HG02885 (cell line): ENCODE measurements at regions not wholly inside any gene's neighbourhood (a gene's known extent, or its start where the extent isn't known, plus 50 kb on each side); places are given as distances from the start of the nearest gene placed in this dataset.
A peak's percentile ranks its signal among the peaks of the same experiment; 100 is the strongest.

Experiments
- ATAC-seq: cut with Tn5 transposase; IDR thresholded peaks from one replicate; pipeline ENCODE4 v1.9.1; 2021; ENCODE audit warnings: mild to moderate bottlenecking; ENCODE audit not compliant: unreplicated experiment, poor library complexity

DNA sequence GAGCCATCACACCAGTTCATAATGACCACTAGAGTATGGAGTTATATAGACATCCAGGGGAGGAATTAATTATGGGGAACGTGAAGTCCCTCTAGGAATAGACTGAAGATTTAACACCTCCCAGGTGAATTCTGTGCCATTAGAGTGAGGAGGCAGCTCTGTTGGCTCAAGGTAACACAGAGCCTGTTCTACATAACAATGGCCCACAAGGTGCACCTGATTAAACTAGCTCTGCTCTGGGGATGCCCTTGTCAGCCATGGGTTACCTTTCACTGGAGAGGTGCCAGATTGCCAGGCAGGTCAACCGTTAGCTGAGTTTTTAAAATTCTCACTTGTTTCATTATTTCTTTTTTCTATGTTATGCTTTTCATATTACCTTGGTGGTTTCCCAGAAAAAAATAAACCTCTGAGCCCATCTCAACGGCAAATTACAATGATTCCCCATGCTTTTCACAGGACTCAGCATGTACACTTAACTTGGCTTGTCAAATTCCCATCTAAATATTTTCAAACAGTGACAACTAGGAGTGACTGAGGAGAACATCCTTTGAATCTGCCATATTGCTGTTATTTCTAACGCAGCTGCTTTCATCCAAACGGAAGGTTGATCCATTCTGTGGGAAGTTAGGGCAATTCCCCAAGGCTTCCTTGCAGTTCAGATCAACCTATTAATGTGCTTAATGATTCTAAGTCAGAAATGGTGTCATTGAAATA is 512.9 kb downstream of the MCTP2 start:
- ATAC-seq = no peak

DNA sequence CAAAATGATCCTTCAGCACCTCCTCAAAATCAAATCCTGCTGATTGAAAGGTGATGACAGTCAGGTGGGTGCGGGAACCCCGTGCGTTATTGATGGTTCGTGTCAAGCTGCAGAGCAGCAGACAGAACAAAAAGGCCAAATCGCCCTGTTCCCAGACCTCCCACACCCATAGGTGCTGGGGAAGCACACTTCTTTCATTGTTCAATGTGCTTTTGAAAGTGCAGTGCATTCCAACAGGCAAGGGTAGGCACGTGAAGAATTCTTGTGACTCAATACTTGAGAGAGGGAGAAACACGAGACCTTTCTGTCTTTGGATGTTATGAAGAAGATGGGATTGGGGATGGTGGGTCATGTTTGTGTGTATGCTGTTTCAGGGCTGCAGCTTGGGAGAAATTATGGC is 514.0 kb downstream of the MCTP2 start:
- no peak for ATAC-seq

DNA sequence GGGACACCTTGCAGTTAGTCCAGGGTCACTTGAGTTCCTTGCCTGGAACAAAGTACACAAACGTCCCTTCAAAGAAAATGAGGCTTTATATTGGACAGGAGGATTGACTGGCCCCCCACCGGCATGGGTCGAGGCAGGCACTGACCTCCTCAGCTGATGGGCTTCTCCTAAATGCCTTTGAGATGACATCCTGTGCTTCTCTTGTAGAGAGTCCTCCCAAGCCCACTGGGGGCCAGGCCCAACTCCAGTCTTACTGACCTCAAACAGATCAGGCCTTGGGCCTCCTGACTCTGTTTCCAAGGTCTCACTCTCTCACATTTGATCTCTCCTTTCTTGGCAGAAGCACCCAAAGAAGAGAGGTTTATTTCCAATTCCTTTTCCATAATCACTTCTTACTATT is 516.1 kb downstream of the MCTP2 start:
- ATAC-seq = no peak

DNA sequence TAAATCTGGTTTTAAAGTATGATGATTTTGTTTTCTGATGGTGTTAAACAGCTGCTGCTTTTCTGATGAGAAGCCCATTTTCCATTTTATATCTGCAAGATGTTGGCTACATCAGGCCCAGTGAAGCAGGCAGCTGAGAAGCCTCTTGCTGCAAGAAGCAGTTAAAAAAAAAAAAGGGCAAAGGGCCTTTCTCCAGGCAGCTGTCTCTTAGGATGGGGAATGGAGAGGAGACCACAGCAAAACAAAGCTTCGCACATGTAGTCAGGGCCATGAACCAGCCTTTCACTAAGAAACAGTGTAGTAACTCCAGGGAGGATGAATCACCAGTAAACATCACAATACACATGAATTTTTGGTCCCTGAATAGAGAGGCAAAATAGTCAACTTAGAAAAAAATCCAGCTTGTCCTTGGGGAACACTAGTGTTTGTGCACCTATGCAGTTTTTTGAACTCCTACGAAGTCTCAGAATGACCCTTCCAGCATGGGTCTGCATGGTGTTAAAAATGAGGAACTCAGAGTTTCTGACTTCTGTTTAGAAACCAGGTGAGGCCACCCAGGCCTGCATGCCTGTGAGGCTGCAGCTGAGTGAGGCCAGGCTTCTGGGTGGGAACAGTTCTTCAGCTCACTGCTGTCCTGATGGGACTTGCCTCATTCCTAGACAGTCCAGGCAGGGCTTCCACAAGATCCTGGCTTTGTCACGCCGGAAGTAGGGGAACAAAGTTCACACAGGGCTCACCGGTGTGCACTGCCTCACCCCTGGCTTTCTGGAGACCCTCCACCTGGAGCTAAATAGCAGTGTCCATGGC is 518.7 kb downstream of the MCTP2 start:
- ATAC-seq = peak; percentile 82

DNA sequence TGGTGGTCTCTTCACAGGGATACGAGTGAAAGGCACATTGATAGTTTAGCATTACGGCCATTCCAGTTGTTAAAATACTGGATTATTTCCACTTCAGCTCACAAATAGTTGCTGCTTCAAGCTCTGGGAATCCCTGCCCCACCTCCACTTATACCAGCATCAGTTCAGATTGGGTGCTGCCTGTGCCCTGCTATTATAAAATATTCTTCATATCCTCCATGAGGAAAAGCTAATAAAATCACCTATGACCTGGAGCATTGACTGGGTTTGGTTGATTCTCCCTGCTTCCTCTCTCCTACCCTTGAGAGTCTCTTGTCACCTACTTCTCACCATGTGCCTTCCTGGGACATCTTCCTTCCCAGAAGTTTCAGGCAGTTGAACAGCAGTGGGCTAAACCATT is 529.0 kb downstream of the MCTP2 start:
- no peak for ATAC-seq

DNA sequence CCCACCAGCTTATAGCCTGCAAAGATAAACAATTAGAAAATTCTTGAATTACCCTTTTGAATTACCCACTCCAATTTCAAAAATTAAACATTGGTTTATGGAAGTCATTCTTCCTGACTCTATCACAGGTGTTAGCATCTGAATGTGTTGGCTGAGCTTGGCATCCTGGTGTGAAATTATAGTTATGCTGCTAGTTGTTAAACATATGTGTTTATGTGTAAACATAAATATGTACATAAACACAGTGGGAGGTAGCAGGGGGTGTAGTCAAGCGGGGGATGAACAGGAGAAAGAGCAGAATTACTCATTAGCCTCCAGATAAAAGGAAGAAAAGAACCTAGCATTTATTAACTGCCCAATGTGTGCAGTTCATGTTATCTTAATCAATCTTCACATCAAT is 530.2 kb downstream of the MCTP2 start:
- no peak for ATAC-seq

DNA sequence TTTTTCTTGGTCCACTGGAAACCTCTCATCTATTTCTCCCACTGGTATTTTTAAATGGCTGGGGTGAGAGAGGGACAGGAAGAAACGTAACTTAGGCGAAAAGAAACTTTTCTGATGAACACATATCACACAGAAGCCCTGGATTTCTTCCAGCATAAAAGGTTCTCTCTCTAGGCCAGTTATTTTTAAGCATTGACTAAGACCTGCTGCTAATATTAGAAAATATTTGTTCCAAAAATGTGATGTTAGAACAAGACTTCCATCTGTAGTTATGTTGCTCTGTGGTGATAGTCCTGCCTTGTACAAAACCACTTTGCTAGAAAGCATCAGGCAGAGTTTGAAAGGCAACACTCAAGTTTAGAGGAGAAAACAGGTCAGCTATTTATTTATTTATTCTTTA is 537.7 kb downstream of the MCTP2 start:
- no peak for ATAC-seq

DNA sequence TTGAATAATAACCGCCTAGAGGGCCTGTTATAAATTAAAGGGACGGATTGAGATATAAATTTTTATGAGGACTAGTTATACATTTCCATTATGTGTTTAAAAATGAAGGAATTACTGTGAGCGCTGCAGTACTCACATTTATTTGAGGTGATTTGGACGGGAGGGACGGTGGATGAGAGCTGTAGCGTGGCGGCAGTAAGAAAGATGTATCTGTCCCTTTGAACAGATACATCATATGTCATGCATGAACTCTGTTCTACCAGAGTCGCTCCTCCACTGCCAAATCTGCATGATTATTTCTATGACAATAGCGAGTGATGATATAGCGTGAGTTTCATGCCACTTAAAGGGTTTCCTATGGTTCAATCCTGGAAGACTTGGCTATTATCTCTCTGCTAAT is 538.8 kb downstream of the MCTP2 start:
- ATAC-seq = no peak

DNA sequence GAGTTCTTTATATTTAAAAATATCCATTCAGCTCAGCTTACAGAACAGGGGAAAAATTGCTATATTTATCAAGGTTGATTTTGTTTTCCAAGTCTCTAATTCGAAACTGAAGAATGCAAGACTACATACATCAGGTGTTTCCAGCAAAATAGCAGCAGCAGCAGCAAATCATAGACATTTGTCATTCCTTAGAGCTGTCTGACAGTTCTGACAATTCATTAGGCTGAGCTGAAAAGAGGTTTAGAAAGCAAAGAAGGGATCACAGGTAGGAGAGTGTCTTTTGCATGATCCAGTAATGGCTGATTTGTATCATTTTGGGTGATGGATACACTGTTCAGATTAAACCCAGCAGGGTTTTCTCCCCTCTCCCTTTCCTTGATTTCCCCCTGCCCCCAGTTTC is 545.7 kb downstream of the MCTP2 start:
- ATAC-seq = no peak

DNA sequence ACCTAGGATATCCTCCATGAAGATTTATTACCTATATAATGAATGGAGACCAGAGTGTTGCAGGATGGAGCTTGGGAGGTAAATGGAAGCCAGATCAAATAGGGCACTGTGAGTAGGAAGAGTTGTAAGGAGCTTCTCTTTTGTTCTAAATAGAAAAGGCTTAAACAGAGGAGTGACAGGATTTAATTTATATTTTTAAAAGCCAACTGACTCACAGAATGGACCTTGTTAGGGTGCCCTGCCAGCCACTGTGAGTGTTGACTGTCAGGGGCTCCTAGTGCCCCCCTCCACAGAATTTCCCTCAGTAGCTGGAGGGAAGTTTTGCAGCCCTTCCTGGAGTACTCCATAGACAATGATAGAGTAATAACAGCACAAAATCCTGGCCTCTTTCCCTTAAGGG is 547.5 kb downstream of the MCTP2 start:
- no peak for ATAC-seq

DNA sequence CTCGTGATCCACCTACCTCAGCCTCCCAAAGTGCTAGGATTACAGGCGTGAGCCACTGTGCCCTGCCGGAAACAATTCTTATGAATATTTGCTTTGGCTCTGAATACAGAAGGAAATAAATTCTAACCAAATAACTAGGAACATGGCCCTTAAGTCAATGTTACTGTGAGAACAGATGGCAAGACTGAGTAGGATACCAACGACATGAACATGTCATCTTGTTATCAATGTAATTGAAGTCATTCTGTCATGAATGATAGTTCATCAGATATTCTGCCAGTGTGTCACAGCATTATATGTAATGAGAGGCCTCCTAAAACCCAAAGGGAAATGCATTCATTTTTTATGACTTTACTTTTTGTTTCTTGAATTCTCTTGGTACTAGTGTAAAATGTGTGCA is 548.8 kb downstream of the MCTP2 start:
- no peak for ATAC-seq

DNA sequence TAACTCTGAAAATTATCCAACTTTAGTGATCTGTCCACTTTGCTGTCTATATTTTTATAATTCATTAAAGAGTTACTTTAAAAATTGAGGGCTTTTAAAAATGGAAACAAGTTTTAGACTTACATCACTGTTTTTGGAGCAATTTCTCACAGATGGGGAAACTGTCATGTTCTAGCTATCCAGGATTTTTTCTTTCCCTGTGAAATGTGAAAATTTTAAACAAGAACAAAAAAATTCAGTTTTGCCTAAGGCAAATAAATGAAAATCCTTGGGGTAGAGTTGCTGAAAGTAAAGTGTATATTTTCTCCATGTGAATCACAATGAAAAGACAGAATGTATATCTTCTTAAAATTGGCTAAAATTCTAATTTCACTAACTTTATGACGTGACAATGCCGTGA is 553.7 kb downstream of the MCTP2 start:
- ATAC-seq = no peak

DNA sequence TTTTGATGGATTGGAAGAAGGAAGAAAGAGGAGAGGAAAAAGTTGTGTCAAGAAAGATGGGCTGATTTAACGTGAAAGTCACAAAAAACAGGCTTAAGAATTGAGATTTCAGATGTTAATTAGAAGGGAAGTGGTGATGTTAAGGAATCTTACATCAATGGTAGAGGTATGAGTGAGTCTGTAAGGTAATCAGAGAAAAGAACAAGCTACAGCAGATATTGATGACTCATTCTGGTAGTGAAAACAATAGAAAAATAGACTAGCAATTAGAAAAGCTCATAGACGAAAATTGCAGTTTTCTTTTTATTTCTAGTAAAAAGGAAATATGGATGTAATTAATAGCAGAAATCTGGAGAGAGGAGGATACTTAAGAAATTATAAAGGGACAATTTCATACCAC is 559.6 kb downstream of the MCTP2 start:
- no peak for ATAC-seq

DNA sequence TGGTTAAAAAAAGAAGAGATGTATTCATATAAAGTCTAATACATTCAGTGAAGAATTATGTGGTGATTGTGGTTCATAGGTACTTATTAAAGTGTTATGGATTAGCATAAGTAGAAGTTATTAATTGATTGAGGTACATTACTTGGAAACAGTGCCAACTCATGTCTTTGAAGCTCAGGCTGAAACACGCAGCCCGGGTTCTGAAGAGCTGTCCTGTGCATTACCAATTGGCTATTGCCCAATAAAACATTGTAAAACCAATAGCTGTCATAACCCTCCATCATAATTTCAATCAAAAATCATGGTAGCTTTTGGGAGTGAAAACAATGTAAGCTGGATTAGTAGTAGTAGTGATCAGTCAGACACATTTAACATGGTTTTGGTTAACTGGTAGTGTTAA is 560.1 kb downstream of the MCTP2 start:
- ATAC-seq = no peak

DNA sequence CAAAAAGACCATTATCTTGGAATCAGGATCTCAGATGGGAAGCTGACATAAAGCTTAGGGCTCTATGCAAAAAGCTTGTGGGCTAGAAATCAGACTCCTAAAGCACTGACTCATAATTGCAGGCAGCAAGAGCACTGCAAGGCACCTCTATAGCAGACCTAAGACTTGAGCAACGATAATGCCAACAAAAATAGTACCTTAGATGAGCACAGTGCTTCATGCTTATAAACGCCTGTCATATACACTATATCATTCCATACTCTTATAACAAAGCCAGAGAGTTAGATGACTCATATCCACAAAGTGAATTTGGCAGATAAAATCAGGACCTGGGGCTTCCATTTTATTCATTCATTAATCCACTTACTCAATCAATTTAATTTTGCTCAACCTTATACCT is 560.8 kb downstream of the MCTP2 start:
- no peak for ATAC-seq

DNA sequence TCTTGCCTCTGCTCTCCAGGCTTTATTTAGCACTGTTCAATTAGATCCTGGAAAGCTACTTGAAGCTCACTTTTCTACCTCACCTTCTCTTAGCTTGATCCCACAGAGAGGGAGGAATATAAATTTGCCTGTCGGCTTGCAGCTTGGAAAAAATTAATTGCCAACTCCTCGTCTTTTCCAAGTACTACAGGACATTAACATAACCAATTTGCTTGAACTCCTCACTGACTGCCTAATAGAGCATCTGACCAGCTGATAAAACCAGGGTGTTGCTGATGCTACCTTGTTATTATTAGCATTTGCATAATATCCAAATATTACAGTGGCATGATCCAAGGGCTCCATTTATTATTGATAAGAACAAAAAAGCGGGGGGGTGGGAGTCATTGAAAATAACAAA is 561.8 kb downstream of the MCTP2 start:
- no peak for ATAC-seq

DNA sequence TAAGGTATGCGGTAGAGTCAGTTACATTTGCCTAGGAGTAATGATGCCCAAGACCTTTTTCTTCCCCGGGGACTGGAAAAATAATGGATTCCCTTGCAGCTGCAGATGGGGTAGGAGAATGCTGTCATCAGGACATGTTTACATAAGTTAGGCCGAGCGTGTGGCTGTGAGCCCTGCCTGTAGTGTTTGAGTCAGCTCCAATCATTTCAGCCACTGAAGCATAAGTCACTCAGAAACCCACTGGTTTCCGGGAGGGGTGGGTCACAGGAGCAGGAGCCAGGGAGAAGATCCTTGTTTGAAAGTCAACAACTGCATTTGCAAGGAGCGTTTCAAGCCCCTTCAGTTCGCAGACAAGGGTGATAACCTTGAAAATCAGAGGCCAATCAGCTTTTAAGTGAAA is 562.3 kb downstream of the MCTP2 start:
- ATAC-seq = no peak

DNA sequence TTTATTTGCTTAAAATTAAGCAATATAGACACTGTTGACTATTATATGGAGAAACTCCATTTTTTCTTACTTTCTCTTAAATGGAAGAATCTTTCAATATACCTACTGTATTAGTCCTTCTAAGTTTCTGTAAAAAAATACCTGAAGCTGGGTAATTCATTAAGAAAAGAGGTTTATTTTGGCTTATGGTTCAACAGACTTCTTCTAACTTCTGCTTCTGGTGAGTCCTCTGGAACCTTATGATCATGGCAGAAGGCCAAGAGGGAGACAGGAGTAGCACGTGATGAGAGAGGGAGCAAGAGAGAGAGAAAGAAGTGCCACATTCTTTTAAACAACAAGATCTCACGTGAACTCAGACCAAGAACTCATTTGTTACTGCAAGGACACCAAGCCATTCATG is 573.3 kb downstream of the MCTP2 start:
- ATAC-seq = no peak

DNA sequence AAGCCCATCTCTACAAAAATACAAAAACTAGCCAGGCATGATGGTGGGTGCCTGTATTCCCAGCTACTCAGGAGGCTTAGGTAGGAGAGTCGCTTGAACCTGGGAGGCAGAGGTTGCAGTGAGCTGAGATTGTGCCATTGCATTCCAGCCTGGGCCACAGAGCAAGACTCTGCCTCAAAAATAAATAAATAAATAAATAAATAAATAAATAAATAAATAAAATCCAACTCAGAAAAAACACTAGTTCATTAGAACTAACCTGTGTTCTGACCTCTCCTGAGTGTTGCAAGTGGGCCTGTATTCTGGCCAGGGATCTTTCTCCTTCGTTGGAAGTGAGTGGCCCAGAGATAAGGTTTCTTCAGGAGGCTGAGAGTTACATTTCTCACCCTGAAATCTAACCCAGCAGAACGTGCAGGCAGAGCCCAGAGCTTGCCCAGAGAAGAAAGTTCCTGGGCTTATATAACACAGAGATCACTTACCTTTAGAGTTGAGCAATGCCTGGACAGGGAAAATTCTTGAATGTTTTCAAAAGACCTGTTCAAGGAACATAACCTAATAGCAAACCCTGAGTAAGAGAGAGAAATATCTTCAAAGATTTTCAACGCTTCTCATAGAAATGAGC is 583.9 kb downstream of the MCTP2 start:
- no peak for ATAC-seq

DNA sequence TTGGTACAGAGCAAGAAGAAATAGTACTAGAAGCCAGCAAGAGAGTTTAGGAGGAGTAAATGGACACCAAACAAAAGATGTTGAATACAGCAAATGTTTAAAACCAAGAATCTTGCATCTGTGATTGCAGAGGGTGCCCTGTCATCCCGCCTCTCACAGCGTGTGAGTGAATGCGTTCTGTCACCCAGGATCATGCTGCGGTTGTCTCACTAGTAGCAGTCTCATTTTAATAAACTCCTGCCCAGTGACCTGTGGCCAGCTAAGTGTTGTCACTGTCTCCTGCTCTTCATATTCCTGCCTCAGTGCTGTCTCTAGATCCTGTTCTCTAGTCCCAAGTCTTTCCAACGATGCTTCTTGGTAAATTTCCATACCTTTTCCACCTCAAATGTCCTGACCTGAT is 584.6 kb downstream of the MCTP2 start:
- ATAC-seq = no peak
